PC-9 (cell line): ENCODE measurements at regions not wholly inside any gene's neighbourhood (a gene's known extent, or its start where the extent isn't known, plus 50 kb on each side); places are given as distances from the start of the nearest gene placed in this dataset.

ENCODE experiments used
- EZH2 ChIP-seq: fragments of 200-600 bp; sonication (generic); IDR thresholded peaks from 2 replicates; pipeline ENCODE4 v1.8.0; 2017; ENCODE audit warnings: antibody characterized with exemption, low read depth
- TF ChIP-seq, protein P1 (sequence below): fragments of 200-600 bp; sonication (generic); conservative IDR thresholded peaks from 2 replicates; pipeline ENCODE4 v1.6.1; 2017; ENCODE audit warnings: mixed run types, antibody characterized with exemption, mild to moderate bottlenecking, moderate library complexity

DNA sequence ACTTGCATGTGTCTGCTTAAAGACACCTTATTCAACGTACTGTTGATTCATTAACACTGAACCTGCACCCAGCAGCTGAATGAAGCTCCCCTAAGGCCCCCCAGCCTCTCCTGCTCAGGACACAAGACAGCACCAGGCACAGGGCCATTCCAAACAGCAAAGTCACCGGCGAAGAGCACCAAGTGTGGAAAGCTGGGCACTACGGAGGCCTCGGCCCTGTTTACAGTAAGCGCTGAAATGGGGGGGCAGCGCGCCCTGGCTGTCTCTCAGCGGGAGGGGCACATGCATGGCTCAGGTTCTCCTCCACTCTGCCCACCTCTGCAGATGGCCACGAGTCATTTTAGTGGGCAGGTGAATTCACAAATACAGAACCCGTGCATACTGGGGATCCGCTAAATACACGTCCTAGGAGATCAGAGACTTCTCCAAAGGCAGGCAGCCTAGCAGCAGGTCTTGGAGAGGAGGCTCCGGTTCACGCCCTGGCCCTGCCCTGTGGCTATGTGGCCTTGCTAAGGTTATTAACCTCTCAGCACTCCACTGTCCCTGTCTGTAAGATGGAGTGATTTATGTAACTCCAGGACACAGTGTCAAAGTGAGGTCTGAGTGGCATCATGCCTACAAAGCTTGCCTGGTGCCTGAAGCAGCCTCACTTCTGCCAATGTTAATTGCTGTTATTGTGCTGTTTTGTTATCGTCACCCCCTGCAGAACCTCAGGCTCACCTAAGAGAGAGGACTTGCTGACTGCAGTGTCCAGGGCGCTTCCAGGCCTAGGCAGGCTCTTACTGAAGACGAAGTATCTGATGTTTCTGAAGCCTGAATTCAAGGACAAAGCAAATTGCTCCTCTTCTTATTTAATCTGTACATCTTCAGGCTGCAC, 207.4 kb upstream of the SOX1 start:
- TF ChIP-seq, protein P1, sequence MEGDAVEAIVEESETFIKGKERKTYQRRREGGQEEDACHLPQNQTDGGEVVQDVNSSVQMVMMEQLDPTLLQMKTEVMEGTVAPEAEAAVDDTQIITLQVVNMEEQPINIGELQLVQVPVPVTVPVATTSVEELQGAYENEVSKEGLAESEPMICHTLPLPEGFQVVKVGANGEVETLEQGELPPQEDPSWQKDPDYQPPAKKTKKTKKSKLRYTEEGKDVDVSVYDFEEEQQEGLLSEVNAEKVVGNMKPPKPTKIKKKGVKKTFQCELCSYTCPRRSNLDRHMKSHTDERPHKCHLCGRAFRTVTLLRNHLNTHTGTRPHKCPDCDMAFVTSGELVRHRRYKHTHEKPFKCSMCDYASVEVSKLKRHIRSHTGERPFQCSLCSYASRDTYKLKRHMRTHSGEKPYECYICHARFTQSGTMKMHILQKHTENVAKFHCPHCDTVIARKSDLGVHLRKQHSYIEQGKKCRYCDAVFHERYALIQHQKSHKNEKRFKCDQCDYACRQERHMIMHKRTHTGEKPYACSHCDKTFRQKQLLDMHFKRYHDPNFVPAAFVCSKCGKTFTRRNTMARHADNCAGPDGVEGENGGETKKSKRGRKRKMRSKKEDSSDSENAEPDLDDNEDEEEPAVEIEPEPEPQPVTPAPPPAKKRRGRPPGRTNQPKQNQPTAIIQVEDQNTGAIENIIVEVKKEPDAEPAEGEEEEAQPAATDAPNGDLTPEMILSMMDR = no peak
- TF ChIP-seq EZH2 = no peak
